K562 (cell line): ENCODE measurements at regions not wholly inside any gene's neighbourhood (a gene's known extent, or its start where the extent isn't known, plus 50 kb on each side); places are given as distances from the start of the nearest gene placed in this dataset.
"Not testable (repeated sequence)": the region's sequence is repeated elsewhere in the genome, so short reads cannot be mapped to it uniquely, and the experiment has no call there.

ENCODE experiments used
- CHD2 ChIP-seq: IDR thresholded peaks from 2 replicates; pipeline ENCODE4 v1.6.1; 2011; ENCODE audit warnings: low read depth, low read length
- CTCF ChIP-seq, 3 experiments: IDR thresholded peaks in 2 of 3; conservative IDR thresholded peaks in 1 of 3; 2 replicates each; pipeline ENCODE4 v1.5.1; 2011 to 2012; ENCODE audit warnings: low read length in 3 of 3, mild to moderate bottlenecking in 3 of 3, control low read depth in 2 of 3, improper control_type of control experiment in 1 of 3, inconsistent platforms in 1 of 3, low read depth in 1 of 3, mixed read lengths in 1 of 3, moderate library complexity in 1 of 3; ENCODE audit not compliant: insufficient read depth in 2 of 3
- HLTF ChIP-seq: fragments of 450-650 bp; IDR thresholded peaks from 2 replicates; pipeline ENCODE4 v1.6.1; 2016
- NKRF ChIP-seq: fragments of 450-650 bp; IDR thresholded peaks from 2 replicates; pipeline ENCODE4 v1.6.1; 2016; ENCODE audit warnings: borderline replicate concordance
- RCOR1 ChIP-seq, 2 experiments: IDR thresholded peaks; 2 replicates each; pipeline ENCODE4 v1.6.1; 2012; ENCODE audit warnings: low read depth in 2 of 2, low read length in 2 of 2, borderline replicate concordance in 1 of 2, improper control_type of control experiment in 1 of 2
- SP2 ChIP-seq: IDR thresholded peaks from 2 replicates; pipeline ENCODE4 v1.6.1; 2011; ENCODE audit warnings: mild to moderate bottlenecking, low read depth, low read length, moderate library complexity; ENCODE audit not compliant: poor library complexity, severe bottlenecking; ENCODE audit errors: extremely low read depth
- SPI1 ChIP-seq: IDR thresholded peaks from 2 replicates; pipeline ENCODE4 v1.6.1; 2011; ENCODE audit warnings: low read depth, low read length, control low read depth, borderline replicate concordance
- TEAD4 ChIP-seq, 2 experiments: sonication (generic) in 1 of 2; formaldehyde crosslinking in 1 of 2; IDR thresholded peaks; 2 replicates each; pipeline versions ENCODE4 v1.6.1 to v1.8.0; 2012 to 2022; ENCODE audit warnings: borderline replicate concordance in 1 of 2, inconsistent platforms in 1 of 2, low read length in 1 of 2, mild to moderate bottlenecking in 1 of 2, missing genetic modification reagents in 1 of 2
- ZBTB34 ChIP-seq: fragments of 250-450 bp; sonication (Bioruptor Pico); IDR thresholded peaks from 2 replicates; pipeline ENCODE4 v1.8.0; 2021; ENCODE audit warnings: mild to moderate bottlenecking, moderate library complexity
- ZFX ChIP-seq: sonication (generic); formaldehyde crosslinking; IDR thresholded peaks from 2 replicates; pipeline ENCODE4 v1.8.0; 2022; ENCODE audit warnings: mild to moderate bottlenecking, missing genetic modification reagents, moderate library complexity

- not testable (repeated sequence) for TF ChIP-seq TEAD4 (IDR thresholded peaks at IDR 0.05; ENCODE audit: low read length); TEAD4 (CRISPR knock-in tag; IDR thresholded peaks at IDR 0.05; ENCODE audit: borderline replicate concordance); NKRF; CTCF (IDR thresholded peaks at IDR 0.05 in 2 of 3, conservative IDR thresholded peaks at IDR 0.05 in 1 of 3; ENCODE audit: insufficient read depth in 2 of 3, low read depth in 1 of 3, low read length in 3 of 3); HLTF; SPI1; ZFX; RCOR1 (IDR thresholded peaks at IDR 0.05; ENCODE audit: borderline replicate concordance in 1 of 2, low read depth in 2 of 2, low read length in 2 of 2); CHD2; SP2; ZBTB34 (CRISPR knock-in tag)
These were observed 605.2 kb downstream of the TP53TG3F start for GRCh38 chr16:34064602-34065001.
